ENCODE measurements at regions not wholly inside any gene's neighbourhood (a gene's known extent, or its start where the extent isn't known, plus 50 kb on each side); places are given as distances from the start of the nearest gene placed in this dataset.

- TF ChIP-seq CTCF (IDR thresholded peaks at IDR 0.05; ENCODE audit: poor library complexity, severe bottlenecking) (no peak), POLR2AphosphoS5 (IDR thresholded peaks at IDR 0.05) (no peak), REST (IDR thresholded peaks at IDR 0.05; ENCODE audit: borderline replicate concordance) (no peak), EP300 (conservative IDR thresholded peaks at IDR 0.05; ENCODE audit: poor library complexity, severe bottlenecking) (no peak)
Measured at GRCh38 chr11:8335683-8336082, 72.0 kb upstream of the LMO1 start.
